ENCODE measurements at regions not wholly inside any gene's neighbourhood (a gene's known extent, or its start where the extent isn't known, plus 50 kb on each side); places are given as distances from the start of the nearest gene placed in this dataset.

DNA sequence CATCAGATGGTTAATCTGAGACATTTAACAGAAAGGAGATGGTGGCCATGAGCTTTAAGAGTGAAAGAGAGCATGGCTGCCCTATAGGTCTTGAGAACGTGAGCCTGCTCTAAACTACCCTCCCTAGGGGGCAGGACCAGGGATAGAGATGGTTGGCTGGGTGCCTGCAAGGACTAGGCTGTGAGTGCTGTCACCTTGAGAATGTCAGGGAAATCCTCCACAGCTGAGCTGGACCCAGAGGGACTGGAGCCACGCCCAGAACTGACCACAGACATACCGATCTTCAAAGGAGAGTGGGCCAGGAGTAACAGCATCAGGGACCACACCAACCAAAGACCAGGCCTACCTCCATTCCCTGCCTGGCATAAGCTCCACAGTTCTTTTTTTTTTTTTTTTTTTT lies 53.6 kb upstream of the UBE2E1 start:
- CTCF ChIA-PET, result interaction anchor here (0.7 kb wide), 1 partner anchor 499 kb away, joined by 3 read pairs; no protein-coding TSS in a partner anchor
- DNase-seq (ENCODE audit: low spot score), result no peak
- no peak overlapping the region for H3K27ac ChIP-seq
- POLR2A ChIA-PET (ENCODE audit: low non-redundant PET), result no interaction called here
- TF ChIP-seq CTCF (conservative IDR thresholded peaks at IDR 0.05; ENCODE audit: low read depth), result no peak

DNA sequence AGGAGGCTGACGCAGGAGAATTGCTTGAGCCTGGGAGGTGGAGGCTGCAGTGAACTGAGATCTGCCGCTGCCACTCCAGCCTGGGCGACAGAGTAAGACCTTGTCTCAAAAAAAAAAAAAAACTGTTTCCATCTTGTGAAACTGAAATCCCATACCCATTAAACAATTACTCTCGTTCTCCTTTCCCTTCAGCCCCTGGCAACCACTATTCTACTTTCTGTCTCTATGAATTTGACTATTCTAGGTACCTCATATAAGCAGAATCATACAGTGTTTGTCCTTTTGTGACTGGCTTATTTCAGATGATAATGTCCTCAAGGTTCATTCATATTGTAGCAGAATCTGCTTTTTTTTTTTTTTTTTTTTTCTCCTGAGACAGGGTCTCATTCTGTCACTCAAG lies 51.5 kb upstream of the UBE2E1 start:
- H3K27ac ChIP-seq, result no peak overlapping the region
- POLR2A ChIA-PET (ENCODE audit: low non-redundant PET), result no interaction called here
- TF ChIP-seq CTCF (conservative IDR thresholded peaks at IDR 0.05; ENCODE audit: low read depth), result no peak
- CTCF ChIA-PET, result no interaction called here
- no peak for DNase-seq (ENCODE audit: low spot score)
